Tibial nerve (tissue), 4 donors: ENCODE measurements at regions not wholly inside any gene's neighbourhood (a gene's known extent, or its start where the extent isn't known, plus 50 kb on each side); places are given as distances from the start of the nearest gene placed in this dataset.

ENCODE experiments used
- DNase-seq, 2 donors: peaks; one replicate each; pipeline ENCODE4 v3.0.0-alpha.2; 2019; ENCODE audit warnings: low spot score in 2 of 2
- H3K27ac ChIP-seq, 4 donors: fragments of 200-600 bp; sonication (generic) in 3 of 4; one replicate each; pipeline ENCODE4 v1.5.1; 2017 to 2019; ENCODE audit warnings: mild to moderate bottlenecking in 1 of 4
- H3K27me3 ChIP-seq, 2 donors: fragments of 200-600 bp; sonication (generic) in 1 of 2; one replicate each; pipeline versions ENCODE4 v1.5.1 to v1.6.0; 2017 to 2019
- H3K36me3 ChIP-seq, 3 donors: fragments of 200-600 bp; sonication (generic); one replicate each; pipeline ENCODE4 v1.5.1; 2018 to 2019
- H3K4me1 ChIP-seq, 4 donors: fragments of 200-600 bp; sonication (generic) in 3 of 4; one replicate each; pipeline ENCODE4 v1.5.1; 2017 to 2019
- H3K4me3 ChIP-seq, 4 donors: fragments of 200-600 bp; sonication (generic) in 3 of 4; one replicate each; pipeline ENCODE4 v1.5.1; 2017 to 2019; ENCODE audit warnings: mild to moderate bottlenecking in 1 of 4, moderate library complexity in 1 of 4
- H3K9me3 ChIP-seq, 4 donors: fragments of 200-600 bp; sonication (generic) in 3 of 4; one replicate each; pipeline ENCODE4 v1.5.1; 2017 to 2019
- CTCF ChIP-seq, 5 experiments: fragments of 200-600 bp in 3 of 5; fragments of 450-650 bp in 2 of 5; sonication (generic) in 3 of 5; IDR thresholded peaks; one replicate each; pipeline ENCODE4 v1.5.1; 2016 to 2019; ENCODE audit warnings: antibody characterized with exemption in 5 of 5, mild to moderate bottlenecking in 3 of 5, moderate library complexity in 2 of 5
- EP300 ChIP-seq, 2 donors: sonication (generic); formaldehyde crosslinking; IDR thresholded peaks; one replicate each; pipeline ENCODE4 v1.6.1; 2017; ENCODE audit warnings: antibody characterized with exemption in 2 of 2, mild to moderate bottlenecking in 1 of 2
- POLR2A ChIP-seq, 2 donors: fragments of 450-650 bp; IDR thresholded peaks; one replicate each; pipeline ENCODE4 v1.6.1; 2017; ENCODE audit warnings: antibody characterized with exemption in 2 of 2, mild to moderate bottlenecking in 2 of 2, moderate library complexity in 2 of 2
- WGBS, 2 donors: methylation state at CpG; one replicate each; pipeline ENCODE4 v1.1.5; 2018; 5-methylcytosine and 5-hydroxymethylcytosine counted together

DNA sequence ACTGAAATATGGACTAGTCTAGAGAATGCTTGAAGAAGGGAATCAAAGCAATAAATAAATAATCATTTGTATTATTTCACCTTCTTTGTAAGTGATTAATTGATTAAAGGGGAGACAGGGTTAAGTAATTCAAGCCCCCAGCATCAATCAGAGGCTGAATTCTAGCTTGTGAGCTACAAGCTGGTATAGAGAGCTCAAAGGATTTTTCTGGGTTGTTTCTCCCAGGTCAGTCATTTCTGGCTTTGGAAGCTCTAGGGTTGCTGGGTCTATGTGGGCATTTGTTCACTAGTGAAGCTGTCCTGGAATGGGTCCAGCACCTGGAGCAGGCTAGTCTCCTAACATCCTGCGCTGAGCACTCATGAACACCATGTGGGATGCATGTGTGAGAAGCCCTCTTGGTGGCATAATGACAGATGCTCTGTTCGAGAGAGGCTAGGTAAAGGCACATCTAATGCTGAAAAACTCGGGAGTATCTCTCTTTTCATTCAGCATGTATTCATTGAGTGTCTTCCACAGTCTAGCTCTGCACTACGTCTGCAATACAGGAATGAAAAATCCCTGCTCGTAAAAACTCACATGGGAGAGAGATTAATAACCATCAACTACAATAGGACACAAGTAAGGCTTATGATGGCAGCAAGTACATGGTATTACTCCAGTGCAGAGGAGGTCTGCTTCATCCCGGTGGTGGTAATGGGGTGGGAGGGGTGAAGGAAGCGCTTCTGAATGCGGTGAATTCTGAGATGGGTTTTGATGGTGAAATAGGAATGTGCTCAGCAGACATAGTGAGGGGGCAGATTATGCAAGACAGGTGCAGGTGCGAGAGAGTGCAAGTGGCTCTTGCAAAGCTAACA is 68.0 kb upstream of the NRP1 start:
- H3K36me3 ChIP-seq: no peaks in the 10 kb centered on the region

DNA sequence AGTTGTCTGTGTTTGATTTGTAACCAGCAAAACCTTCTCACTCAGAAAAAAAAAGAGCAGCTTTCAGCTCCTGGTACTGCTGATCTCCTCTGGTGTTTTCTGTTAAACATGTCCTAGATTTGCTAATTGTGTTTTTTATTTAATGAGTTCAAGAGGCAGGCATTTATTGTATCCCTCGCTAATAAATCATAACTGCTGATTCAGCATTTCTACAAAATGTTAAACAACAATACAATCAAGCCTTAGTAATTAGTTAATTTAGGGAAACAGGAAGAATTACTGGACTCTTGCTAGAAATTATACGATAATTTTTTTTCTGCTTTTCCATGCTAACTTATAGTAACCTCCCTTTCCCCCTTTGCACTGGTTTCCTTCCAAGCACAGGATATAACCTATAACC is 66.8 kb upstream of the NRP1 start:
- H3K4me3 ChIP-seq: no peak overlapping the region
- TF ChIP-seq EP300 (IDR thresholded peaks at IDR 0.05) (no peak), POLR2A (IDR thresholded peaks at IDR 0.05) (no peak), CTCF (IDR thresholded peaks at IDR 0.05) (no peak)
- 87 to 88% methylated on average over 2 of the region's 2 CpGs for WGBS, 2 donors
- no peaks in the 10 kb centered on the region for H3K4me1 ChIP-seq
- DNase-seq: no peak
- H3K27me3 ChIP-seq: no peaks in the 10 kb centered on the region
- H3K9me3 ChIP-seq: peaks cover 0 to 19% (median 4%) of the 10 kb centered on the region in 4 donors
- H3K27ac ChIP-seq: no peak overlapping the region
- no peaks in the 10 kb centered on the region for H3K36me3 ChIP-seq

More for the DNA sequence above, 68.0 kb upstream of the NRP1 start:
- Histone ChIP-seq H3K27ac (no peak overlapping the region), H3K27me3 (no peaks in the 10 kb centered on the region), H3K4me3 (no peak overlapping the region), H3K9me3 (peaks cover 0 to 8% (median 2%) of the 10 kb centered on the region in 4 donors), H3K4me1 (no peaks in the 10 kb centered on the region)
- 73 to 79% methylated on average over 9 of the region's 9 CpGs for WGBS, 2 donors
- TF ChIP-seq EP300 (IDR thresholded peaks at IDR 0.05) (no peak), CTCF (IDR thresholded peaks at IDR 0.05) (no peak), POLR2A (IDR thresholded peaks at IDR 0.05) (no peak)
- DNase-seq: no peak

DNA sequence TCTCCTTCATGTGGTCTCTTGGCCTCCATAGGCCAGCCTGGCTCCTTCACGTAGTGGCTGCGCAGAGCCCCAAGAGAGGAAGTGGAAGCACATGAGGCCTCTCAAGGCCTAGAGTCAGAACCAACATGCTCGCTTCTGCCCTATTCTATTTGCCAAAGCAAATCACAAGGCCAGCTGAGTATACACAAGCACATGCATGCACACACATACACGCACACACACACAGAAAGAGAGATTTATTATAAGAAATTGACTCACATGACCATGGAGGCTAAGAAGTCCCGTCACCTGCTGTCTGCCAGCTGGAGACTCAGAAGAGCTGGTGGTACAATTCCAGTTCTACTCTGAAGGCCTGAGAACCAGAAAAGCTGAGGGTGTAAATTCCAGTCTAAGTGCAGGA is 64.3 kb upstream of the NRP1 start:
- Histone ChIP-seq H3K27ac (no peak overlapping the region), H3K27me3 (no peaks in the 10 kb centered on the region), H3K36me3 (no peaks in the 10 kb centered on the region), H3K4me3 (no peak overlapping the region), H3K9me3 (peaks cover 0 to 23% (median 4%) of the 10 kb centered on the region in 4 donors), H3K4me1 (no peaks in the 10 kb centered on the region)
- no peak for DNase-seq
- TF ChIP-seq POLR2A (IDR thresholded peaks at IDR 0.05) (no peak), CTCF (IDR thresholded peaks at IDR 0.05) (no peak), EP300 (IDR thresholded peaks at IDR 0.05) (no peak)
- whole genome bisulfite sequencing, 2 donors: 75 to 83% methylated on average over 5 of the region's 5 CpGs

GRCh38 chr10:33396938-33397337 is 62.5 kb upstream of the NRP1 start:
- DNase-seq: no peak
- no peaks in the 10 kb centered on the region for H3K4me1 ChIP-seq
- no peak for TF ChIP-seq EP300 (IDR thresholded peaks at IDR 0.05)
- no peak for TF ChIP-seq POLR2A (IDR thresholded peaks at IDR 0.05)
- no peak for TF ChIP-seq CTCF (IDR thresholded peaks at IDR 0.05)
- H3K27ac ChIP-seq: no peak overlapping the region
- 40 to 87% methylated on average over 1 of the region's 1 CpG for WGBS, 2 donors
- H3K9me3 ChIP-seq: peaks cover 0 to 23% (median 4%) of the 10 kb centered on the region in 4 donors
- H3K4me3 ChIP-seq: no peak overlapping the region
- no peaks in the 10 kb centered on the region for H3K27me3 ChIP-seq
- H3K36me3 ChIP-seq: no peaks in the 10 kb centered on the region

- Histone ChIP-seq H3K4me1 (no peaks in the 10 kb centered on the region), H3K27ac (no peak overlapping the region), H3K9me3 (peaks cover 0 to 23% (median 4%) of the 10 kb centered on the region in 4 donors), H3K27me3 (no peaks in the 10 kb centered on the region), H3K4me3 (no peak overlapping the region), H3K36me3 (no peaks in the 10 kb centered on the region)
- DNase-seq: no peak
- 89 to 96% methylated on average over 3 of the region's 3 CpGs for WGBS, 2 donors
- no peak for TF ChIP-seq EP300 (IDR thresholded peaks at IDR 0.05)
- TF ChIP-seq CTCF (IDR thresholded peaks at IDR 0.05): no peak
- no peak for TF ChIP-seq POLR2A (IDR thresholded peaks at IDR 0.05)
Observed at GRCh38 chr10:33396279-33396678, 61.8 kb upstream of the NRP1 start.
